Tibial nerve (tissue), 4 donors: ENCODE measurements at regions not wholly inside any gene's neighbourhood (a gene's known extent, or its start where the extent isn't known, plus 50 kb on each side); places are given as distances from the start of the nearest gene placed in this dataset.

Experiments
- DNase-seq, 2 donors: peaks; one replicate each; pipeline ENCODE4 v3.0.0-alpha.2; 2019; ENCODE audit warnings: low spot score in 2 of 2
- H3K27ac ChIP-seq, 4 donors: fragments of 200-600 bp; sonication (generic) in 3 of 4; one replicate each; pipeline ENCODE4 v1.5.1; 2017 to 2019; ENCODE audit warnings: mild to moderate bottlenecking in 1 of 4
- H3K27me3 ChIP-seq, 2 donors: fragments of 200-600 bp; sonication (generic) in 1 of 2; one replicate each; pipeline versions ENCODE4 v1.5.1 to v1.6.0; 2017 to 2019
- H3K36me3 ChIP-seq, 3 donors: fragments of 200-600 bp; sonication (generic); one replicate each; pipeline ENCODE4 v1.5.1; 2018 to 2019
- H3K4me1 ChIP-seq, 4 donors: fragments of 200-600 bp; sonication (generic) in 3 of 4; one replicate each; pipeline ENCODE4 v1.5.1; 2017 to 2019
- H3K4me3 ChIP-seq, 4 donors: fragments of 200-600 bp; sonication (generic) in 3 of 4; one replicate each; pipeline ENCODE4 v1.5.1; 2017 to 2019; ENCODE audit warnings: mild to moderate bottlenecking in 1 of 4, moderate library complexity in 1 of 4
- H3K9me3 ChIP-seq, 4 donors: fragments of 200-600 bp; sonication (generic) in 3 of 4; one replicate each; pipeline ENCODE4 v1.5.1; 2017 to 2019
- CTCF ChIP-seq, 5 experiments: fragments of 200-600 bp in 3 of 5; fragments of 450-650 bp in 2 of 5; sonication (generic) in 3 of 5; IDR thresholded peaks; one replicate each; pipeline ENCODE4 v1.5.1; 2016 to 2019; ENCODE audit warnings: antibody characterized with exemption in 5 of 5, mild to moderate bottlenecking in 3 of 5, moderate library complexity in 2 of 5
- EP300 ChIP-seq, 2 donors: sonication (generic); formaldehyde crosslinking; IDR thresholded peaks; one replicate each; pipeline ENCODE4 v1.6.1; 2017; ENCODE audit warnings: antibody characterized with exemption in 2 of 2, mild to moderate bottlenecking in 1 of 2
- POLR2A ChIP-seq, 2 donors: fragments of 450-650 bp; IDR thresholded peaks; one replicate each; pipeline ENCODE4 v1.6.1; 2017; ENCODE audit warnings: antibody characterized with exemption in 2 of 2, mild to moderate bottlenecking in 2 of 2, moderate library complexity in 2 of 2
- WGBS, 2 donors: methylation state at CpG; one replicate each; pipeline ENCODE4 v1.1.5; 2018; 5-methylcytosine and 5-hydroxymethylcytosine counted together

- no peak overlapping the region for H3K4me3 ChIP-seq
- no peaks in the 10 kb centered on the region for H3K9me3 ChIP-seq
- TF ChIP-seq POLR2A (IDR thresholded peaks at IDR 0.05): no peak
- no peak for TF ChIP-seq EP300 (IDR thresholded peaks at IDR 0.05)
- no peak for TF ChIP-seq CTCF (IDR thresholded peaks at IDR 0.05)
- DNase-seq: no peak
- no peaks in the 10 kb centered on the region for H3K27me3 ChIP-seq
- H3K4me1 ChIP-seq: no peaks in the 10 kb centered on the region
- H3K27ac ChIP-seq: no peak overlapping the region
- no peaks in the 10 kb centered on the region for H3K36me3 ChIP-seq
Measured at GRCh38 chr3:28781053-28781452, 432.4 kb upstream of the AZI2 start.

GRCh38 chr3:28786446-28786845 lies 437.8 kb upstream of the AZI2 start:
- Histone ChIP-seq H3K27ac (no peak overlapping the region), H3K36me3 (no peaks in the 10 kb centered on the region), H3K27me3 (no peaks in the 10 kb centered on the region), H3K4me1 (no peaks in the 10 kb centered on the region), H3K4me3 (no peak overlapping the region), H3K9me3 (no peaks in the 10 kb centered on the region)
- DNase-seq: no peak
- WGBS, 2 donors: 86 to 92% methylated on average over 3 of the region's 3 CpGs
- TF ChIP-seq EP300 (IDR thresholded peaks at IDR 0.05) (no peak), POLR2A (IDR thresholded peaks at IDR 0.05) (no peak), CTCF (IDR thresholded peaks at IDR 0.05) (no peak)

- Histone ChIP-seq H3K4me3 (no peak overlapping the region), H3K9me3 (no peaks in the 10 kb centered on the region), H3K27ac (no peak overlapping the region), H3K36me3 (no peaks in the 10 kb centered on the region), H3K4me1 (no peaks in the 10 kb centered on the region), H3K27me3 (no peaks in the 10 kb centered on the region)
- TF ChIP-seq EP300 (IDR thresholded peaks at IDR 0.05) (no peak), CTCF (IDR thresholded peaks at IDR 0.05) (no peak), POLR2A (IDR thresholded peaks at IDR 0.05) (no peak)
- DNase-seq: no peak
- 94 to 96% methylated on average over 1 of the region's 1 CpG for WGBS, 2 donors
Measured at GRCh38 chr3:28788571-28788970, 439.9 kb upstream of the AZI2 start.

- no peak for DNase-seq
- no peaks in the 10 kb centered on the region for H3K4me1 ChIP-seq
- no peaks in the 10 kb centered on the region for H3K9me3 ChIP-seq
- no peak overlapping the region for H3K27ac ChIP-seq
- WGBS, 2 donors: 55 to 62% methylated on average over 6 of the region's 6 CpGs
- no peak overlapping the region for H3K4me3 ChIP-seq
- H3K36me3 ChIP-seq: no peaks in the 10 kb centered on the region
- TF ChIP-seq CTCF (IDR thresholded peaks at IDR 0.05): no peak
- no peak for TF ChIP-seq POLR2A (IDR thresholded peaks at IDR 0.05)
- no peak for TF ChIP-seq EP300 (IDR thresholded peaks at IDR 0.05)
- H3K27me3 ChIP-seq: no peaks in the 10 kb centered on the region
Measured at GRCh38 chr3:28791713-28792255, 443.2 kb upstream of the AZI2 start.

GRCh38 chr3:28792604-28793003 lies 444.0 kb upstream of the AZI2 start:
- TF ChIP-seq CTCF (IDR thresholded peaks at IDR 0.05) (no peak), EP300 (IDR thresholded peaks at IDR 0.05) (no peak), POLR2A (IDR thresholded peaks at IDR 0.05) (no peak)
- WGBS, 2 donors: 85 to 90% methylated on average over 2 of the region's 2 CpGs
- H3K4me1 ChIP-seq: no peaks in the 10 kb centered on the region
- no peak for DNase-seq
- H3K36me3 ChIP-seq: no peaks in the 10 kb centered on the region
- no peak overlapping the region for H3K27ac ChIP-seq
- H3K27me3 ChIP-seq: no peaks in the 10 kb centered on the region
- H3K4me3 ChIP-seq: no peak overlapping the region
- H3K9me3 ChIP-seq: no peaks in the 10 kb centered on the region
